Thyroid gland (tissue), 4 donors: ENCODE measurements at regions not wholly inside any gene's neighbourhood (a gene's known extent, or its start where the extent isn't known, plus 50 kb on each side); places are given as distances from the start of the nearest gene placed in this dataset.

Experiments
- DNase-seq, 2 donors: peaks; one replicate each; pipeline ENCODE4 v3.0.0-alpha.2; 2019
- H3K27ac ChIP-seq, 3 donors: fragments of 200-600 bp; sonication (generic); 1 replicate in 2 of 3; 2 replicates in 1 of 3; pipeline ENCODE4 v1.5.1; 2016 to 2019; ENCODE audit warnings: mild to moderate bottlenecking in 1 of 3, moderate library complexity in 1 of 3
- H3K27me3 ChIP-seq: fragments of 200-600 bp; sonication (generic); one replicate; pipeline ENCODE4 v1.5.1; 2019
- H3K36me3 ChIP-seq, 2 donors: fragments of 200-600 bp; sonication (generic); one replicate each; pipeline ENCODE4 v1.5.1; 2016 to 2019
- H3K4me1 ChIP-seq, 2 donors: fragments of 200-600 bp; sonication (generic); one replicate each; pipeline ENCODE4 v1.5.1; 2017 to 2019
- H3K4me3 ChIP-seq, 3 donors: fragments of 200-600 bp; sonication (generic); replicated peaks in 1 of 3; 1 replicate in 2 of 3; 2 replicates in 1 of 3; pipeline ENCODE4 v1.5.1; 2016; ENCODE audit warnings: mild to moderate bottlenecking in 1 of 3
- H3K9me3 ChIP-seq: fragments of 200-600 bp; sonication (generic); one replicate; pipeline ENCODE4 v1.5.1; 2017
- CTCF ChIP-seq, 6 experiments: fragments of 200-600 bp in 3 of 6; fragments of 450-650 bp in 3 of 6; sonication (generic) in 3 of 6; IDR thresholded peaks; one replicate each; pipeline ENCODE4 v1.5.1; 2016 to 2019; ENCODE audit warnings: antibody characterized with exemption in 6 of 6, mild to moderate bottlenecking in 2 of 6, inconsistent platforms in 1 of 6, moderate library complexity in 1 of 6
- POLR2A ChIP-seq, 2 donors: fragments of 450-650 bp; IDR thresholded peaks; one replicate each; pipeline ENCODE4 v1.6.1; 2017; ENCODE audit warnings: antibody characterized with exemption in 2 of 2, mild to moderate bottlenecking in 2 of 2, moderate library complexity in 1 of 2
- WGBS, 2 donors: methylation state at CpG; one replicate each; pipeline ENCODE4 v1.1.5; 2017; 5-methylcytosine and 5-hydroxymethylcytosine counted together
- intact Hi-C: fragments of 100-400 bp; cut with DNase I; formaldehyde crosslinking; loops from one replicate; pipeline ENCODE4 v1.15.1; 2023

DNA sequence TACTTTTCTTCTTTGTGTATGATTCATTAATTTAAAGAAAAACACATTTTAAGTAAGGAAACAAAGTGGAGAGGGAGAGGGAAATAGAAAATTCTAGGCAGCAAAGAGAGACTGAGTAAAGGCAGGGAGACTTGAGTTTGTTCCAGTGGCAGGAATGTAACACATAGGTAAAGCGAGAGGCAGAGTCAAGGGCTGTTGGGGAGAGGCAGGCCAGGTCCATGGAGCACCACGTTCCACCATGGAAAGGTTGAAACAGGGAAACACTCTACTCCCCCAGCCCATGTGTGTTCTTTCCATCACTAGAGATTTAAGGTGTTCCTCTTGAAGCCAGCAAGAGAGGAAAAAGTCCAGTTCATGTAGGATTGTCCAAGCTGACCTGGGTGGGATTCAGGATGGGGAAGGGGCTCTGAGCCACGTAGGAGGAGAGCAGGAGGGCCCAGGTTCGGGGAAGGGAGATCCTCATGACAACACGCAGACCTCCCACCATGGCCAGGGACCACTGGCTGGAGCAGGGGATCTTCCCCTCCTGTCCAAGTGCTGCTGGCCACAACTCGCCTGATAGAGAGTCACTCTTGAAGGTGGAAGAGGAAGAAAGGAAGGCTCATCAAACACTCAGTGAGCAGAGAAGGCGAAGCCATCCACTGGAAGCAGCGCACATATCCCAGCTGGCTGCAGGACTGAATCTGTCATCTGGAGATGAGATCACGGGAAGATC lies 666.4 kb upstream of the MKI67 start:
- Histone ChIP-seq H3K4me1 (no peaks in the 10 kb centered on the region), H3K9me3 (no peaks in the 10 kb centered on the region), H3K4me3 (no peak overlapping the region), H3K27ac (no peak overlapping the region), H3K27me3 (no peaks in the 10 kb centered on the region), H3K36me3 (no peaks in the 10 kb centered on the region)
- no peak for DNase-seq
- 86 to 95% methylated on average over 8 to 9 of the region's 9 CpGs for WGBS, 2 donors
- intact Hi-C loops = no loop called here
- no peak for TF ChIP-seq CTCF (IDR thresholded peaks at IDR 0.05)

DNA sequence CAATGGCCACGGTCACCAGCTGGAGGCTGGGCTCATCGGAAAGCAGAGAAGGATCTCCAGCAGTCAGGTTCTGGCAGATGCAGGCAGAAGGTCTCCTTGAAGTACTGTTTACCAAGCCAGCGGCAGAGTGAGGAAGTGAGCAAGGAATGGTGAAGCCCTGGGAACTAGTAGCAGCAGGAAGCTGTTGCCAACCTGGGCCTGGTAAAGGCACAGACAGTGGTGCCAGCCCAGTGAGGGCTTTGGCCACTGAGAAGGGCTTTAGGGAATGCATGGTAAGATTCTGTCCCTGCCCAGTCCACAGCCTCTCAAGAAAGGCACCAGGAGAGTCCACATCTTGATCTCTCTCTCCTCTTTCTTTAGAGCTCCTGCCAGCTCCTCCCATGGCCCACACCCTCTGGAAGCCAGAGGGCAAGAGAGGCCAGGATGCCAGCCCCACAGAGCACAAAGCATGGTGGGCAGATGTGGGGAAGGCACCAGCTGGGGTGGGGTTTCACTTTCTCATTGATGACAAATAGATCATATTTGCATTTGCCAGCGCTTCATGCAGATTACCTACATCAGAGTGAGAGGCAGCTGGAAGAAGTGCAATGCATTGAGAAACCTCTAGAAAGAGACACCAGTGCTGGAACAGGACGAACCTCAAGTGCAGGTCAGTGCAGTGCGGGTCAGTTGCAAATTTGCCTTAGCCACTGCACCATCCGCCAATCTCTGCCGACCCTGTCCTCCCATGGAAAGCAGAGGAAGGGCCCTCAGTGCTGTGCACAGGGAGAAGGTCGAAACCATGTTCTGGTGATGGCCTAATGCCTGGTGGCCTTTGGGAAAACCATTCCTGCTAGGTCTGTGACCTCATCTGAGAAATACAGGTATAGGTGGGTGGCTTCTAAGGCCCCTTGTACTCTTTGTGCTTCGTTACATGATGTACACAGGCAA lies 667.8 kb upstream of the MKI67 start:
- H3K9me3 ChIP-seq = no peaks in the 10 kb centered on the region
- H3K27ac ChIP-seq = no peak overlapping the region
- intact Hi-C loops = no loop called here
- no peak overlapping the region for H3K4me3 ChIP-seq
- no peaks in the 10 kb centered on the region for H3K36me3 ChIP-seq
- TF ChIP-seq CTCF (IDR thresholded peaks at IDR 0.05) (no peak), POLR2A (IDR thresholded peaks at IDR 0.05) (no peak)
- 85 to 92% methylated on average over 10 of the region's 10 CpGs for WGBS, 2 donors
- H3K27me3 ChIP-seq = no peaks in the 10 kb centered on the region
- no peak for DNase-seq
- no peaks in the 10 kb centered on the region for H3K4me1 ChIP-seq

DNA sequence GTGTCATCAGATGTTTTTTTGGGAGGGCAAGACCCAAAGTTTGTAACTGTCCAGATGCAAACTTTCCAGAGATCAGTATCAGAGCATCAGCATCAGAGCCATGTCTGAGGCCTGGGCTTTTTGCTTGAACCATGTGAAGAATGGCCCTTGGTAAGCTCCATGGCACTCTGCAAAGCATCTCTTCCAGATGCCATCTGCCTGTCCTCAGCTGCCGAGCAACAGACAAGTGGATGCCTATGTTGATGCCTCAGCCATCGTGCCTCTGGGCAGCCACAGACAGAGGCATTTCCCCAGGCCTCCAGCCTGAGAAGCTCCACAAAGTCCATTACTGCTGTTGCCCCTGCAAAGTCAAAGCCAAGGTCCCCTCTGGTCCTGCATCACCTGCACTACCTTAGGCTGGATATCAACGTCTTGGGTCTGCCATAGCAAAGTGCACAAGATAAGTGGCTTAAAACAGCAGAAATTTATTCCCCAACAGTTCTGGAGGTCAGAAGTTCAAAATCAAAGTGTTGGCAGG lies 670.2 kb upstream of the MKI67 start:
- no peaks in the 10 kb centered on the region for H3K4me1 ChIP-seq
- no peaks in the 10 kb centered on the region for H3K9me3 ChIP-seq
- no peaks in the 10 kb centered on the region for H3K36me3 ChIP-seq
- TF ChIP-seq POLR2A (IDR thresholded peaks at IDR 0.05) = no peak
- no peak for TF ChIP-seq CTCF (IDR thresholded peaks at IDR 0.05)
- no peak overlapping the region for H3K4me3 ChIP-seq
- H3K27me3 ChIP-seq = no peaks in the 10 kb centered on the region
- DNase-seq = no peak
- WGBS, 2 donors = 79 to 86% methylated on average over 3 of the region's 3 CpGs
- no peak overlapping the region for H3K27ac ChIP-seq
- intact Hi-C loops = no loop called here

DNA sequence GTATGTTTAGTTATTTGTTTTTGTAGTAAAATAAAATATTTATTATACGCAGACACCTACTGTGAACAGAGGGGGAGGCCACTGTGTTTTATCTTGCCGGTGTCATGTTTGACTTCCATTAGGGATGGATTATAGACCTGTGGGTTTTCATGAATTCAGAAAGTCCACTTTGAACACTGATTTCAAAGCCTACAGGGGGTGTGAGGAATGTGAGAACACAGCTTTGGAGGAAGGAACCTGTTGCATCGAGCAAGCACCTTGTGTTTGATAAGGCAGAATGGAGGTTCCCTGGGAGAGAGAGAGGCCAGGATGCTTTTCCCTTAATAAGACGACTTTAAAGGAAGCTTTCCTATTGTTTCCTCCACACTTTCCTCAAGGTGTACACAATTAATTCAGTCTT lies 665.0 kb upstream of the MGMT start:
- no peak for DNase-seq
- H3K27ac ChIP-seq = no peak overlapping the region
- no peak overlapping the region for H3K4me3 ChIP-seq
- no peaks in the 10 kb centered on the region for H3K4me1 ChIP-seq
- intact Hi-C loops = no loop called here
- WGBS, 2 donors = 76% methylated on average over 4 of the region's 4 CpGs
- TF ChIP-seq POLR2A (IDR thresholded peaks at IDR 0.05) (no peak), CTCF (IDR thresholded peaks at IDR 0.05) (no peak)
- H3K9me3 ChIP-seq = no peaks in the 10 kb centered on the region
- no peaks in the 10 kb centered on the region for H3K36me3 ChIP-seq
- H3K27me3 ChIP-seq = no peaks in the 10 kb centered on the region

DNA sequence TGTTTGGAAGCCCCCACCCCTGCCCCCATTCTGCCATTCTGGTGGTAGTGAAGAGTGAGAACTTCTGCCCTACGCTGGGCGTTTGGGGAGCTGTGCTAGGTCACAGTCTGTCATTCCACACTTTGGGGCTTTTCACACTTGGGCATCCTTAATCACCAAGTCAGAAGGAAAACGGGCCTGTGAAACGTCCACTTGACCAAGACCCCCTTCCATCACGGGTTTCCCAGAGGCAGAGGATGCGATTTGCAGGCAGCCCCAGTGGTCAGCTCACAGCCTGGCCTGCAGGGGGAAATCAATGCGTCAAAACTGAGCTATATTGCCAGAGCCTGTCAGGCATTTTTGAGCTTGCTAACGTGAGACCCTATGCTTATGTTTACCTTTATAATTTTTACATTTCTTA lies 663.3 kb upstream of the MGMT start:
- no peaks in the 10 kb centered on the region for H3K27me3 ChIP-seq
- WGBS, 2 donors = 53 to 56% methylated on average over 8 of the region's 8 CpGs
- H3K9me3 ChIP-seq = no peaks in the 10 kb centered on the region
- no peaks in the 10 kb centered on the region for H3K36me3 ChIP-seq
- DNase-seq = no peak
- intact Hi-C loops = no loop called here
- H3K4me1 ChIP-seq = no peaks in the 10 kb centered on the region
- TF ChIP-seq POLR2A (IDR thresholded peaks at IDR 0.05) (no peak), CTCF (IDR thresholded peaks at IDR 0.05) (no peak)
- H3K27ac ChIP-seq = no peak overlapping the region
- H3K4me3 ChIP-seq = no peak overlapping the region
